UCSD-AML1 (cell line): ENCODE measurements at regions not wholly inside any gene's neighbourhood (a gene's known extent, or its start where the extent isn't known, plus 50 kb on each side); places are given as distances from the start of the nearest gene placed in this dataset.

Source experiments
- DNase-seq: peaks from one replicate; lab custom pipeline; 2025; ENCODE audit not compliant: unreplicated experiment; lab: John Stamatoyannopoulos, UW

DNA sequence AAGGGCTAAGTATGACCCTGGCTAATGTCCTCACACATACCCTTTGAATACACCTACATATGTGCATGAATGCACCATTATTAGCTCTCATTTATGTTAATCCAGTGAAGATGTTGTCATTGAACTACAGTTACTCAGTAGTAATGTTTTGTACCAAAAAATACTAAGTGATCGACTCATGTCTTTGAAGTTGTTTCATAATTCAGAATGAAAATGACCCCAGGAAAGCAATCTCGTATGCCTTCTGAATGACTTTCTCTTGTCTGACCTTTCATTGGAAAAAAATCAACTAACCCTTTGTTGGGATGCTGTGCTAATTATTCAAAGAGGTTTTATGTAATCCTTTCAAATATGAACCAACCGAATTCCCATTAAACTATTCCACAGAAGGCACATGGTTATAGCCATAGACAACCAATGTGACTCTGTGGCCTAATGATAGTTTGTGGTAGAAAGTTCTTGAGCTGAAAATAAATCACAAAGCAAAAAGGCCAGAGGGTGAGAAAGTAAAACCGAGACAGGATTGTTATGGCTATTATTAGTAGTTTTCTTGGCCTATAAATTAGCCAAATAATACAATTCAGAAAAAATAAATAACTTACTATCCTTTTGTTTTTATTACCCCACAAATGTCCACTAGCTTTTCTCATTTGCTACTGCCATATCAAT, 86.8 kb upstream of the STARD13 start:
- no peak for DNase-seq

GRCh38 chr13:33373624-33374023, 88.1 kb upstream of the STARD13 start:
- no peak for DNase-seq

- no peak for DNase-seq
These were observed 89.9 kb upstream of the STARD13 start for GRCh38 chr13:33375421-33375820.

DNA sequence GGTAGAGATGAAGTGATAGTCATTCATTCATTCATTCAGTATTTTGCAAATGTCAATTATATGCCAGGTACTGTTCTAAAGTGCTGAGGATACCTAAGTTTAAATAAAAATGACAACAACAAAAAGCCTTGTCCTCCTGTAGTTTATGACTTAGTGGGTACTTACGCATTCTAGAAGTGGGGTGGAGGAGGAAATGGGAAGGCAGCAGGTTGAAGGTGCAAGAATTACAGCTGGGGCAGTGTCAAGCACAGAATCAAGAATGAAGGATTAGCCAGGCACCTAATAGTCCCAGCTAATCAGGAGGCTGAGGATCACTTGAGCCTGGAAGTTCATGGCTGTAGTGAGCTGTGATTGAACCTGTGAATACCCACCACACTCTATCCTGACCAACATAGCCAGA, 90.7 kb upstream of the STARD13 start:
- DNase-seq: no peak

- DNase-seq: no peak
These were observed 91.9 kb upstream of the STARD13 start for GRCh38 chr13:33377411-33377810.

DNA sequence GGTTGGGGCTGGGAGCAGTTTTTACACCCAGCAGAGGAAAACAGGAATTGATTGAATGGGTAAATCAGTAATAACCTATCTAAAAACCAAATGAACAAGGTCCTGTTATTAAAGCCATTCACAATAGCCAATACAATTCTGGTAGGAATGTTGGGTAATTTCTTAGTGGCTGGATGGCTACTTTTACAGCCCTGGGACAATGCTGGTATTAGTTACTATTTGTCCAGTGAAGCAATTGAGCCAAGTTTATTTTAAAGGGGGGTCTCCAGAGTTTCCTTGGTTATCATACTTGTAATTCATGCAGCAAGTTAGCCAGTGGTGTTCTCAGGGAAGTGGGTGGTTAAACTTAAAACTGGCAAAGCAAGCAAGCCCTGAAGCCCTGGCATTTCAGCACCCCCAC, 92.3 kb upstream of the STARD13 start:
- no peak for DNase-seq

DNA sequence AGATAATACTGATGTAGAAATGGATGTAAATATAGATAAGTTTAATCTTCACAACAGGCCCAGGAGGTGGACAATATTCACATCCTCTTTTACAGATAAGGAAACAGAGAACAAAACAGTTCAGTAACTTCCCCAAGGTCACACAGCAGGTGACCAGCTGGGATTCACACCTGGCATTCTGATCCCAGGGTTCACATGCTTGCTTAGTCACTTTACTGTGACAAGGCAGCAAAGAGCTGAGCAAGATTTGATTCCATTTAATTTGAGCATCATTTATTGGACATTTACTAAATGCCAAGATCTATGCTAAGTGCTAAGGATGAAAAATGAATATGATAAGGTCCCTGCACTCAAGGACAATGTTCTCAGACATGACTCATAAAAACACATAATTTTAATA, 94.1 kb upstream of the STARD13 start:
- DNase-seq: no peak

- DNase-seq: no peak
These were observed 95.0 kb upstream of the STARD13 start for GRCh38 chr13:33380487-33381079.

DNA sequence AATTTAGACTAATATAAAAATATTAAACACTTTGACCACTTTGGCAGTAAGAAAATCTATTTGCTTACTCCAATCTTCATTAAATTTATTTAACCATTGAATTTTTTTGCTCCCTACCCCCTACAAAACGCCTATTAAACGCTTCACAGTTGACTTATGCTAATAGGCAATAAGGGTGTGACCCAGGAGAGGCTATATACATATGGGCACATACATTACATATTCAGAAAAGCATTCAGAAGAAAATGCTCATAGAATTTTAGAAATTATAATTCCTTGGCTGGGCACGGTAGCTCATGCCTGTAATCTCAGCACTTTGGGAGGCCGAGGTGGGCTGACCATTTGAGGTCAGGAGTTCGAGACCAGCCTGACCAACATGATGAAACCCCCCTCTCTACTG, 95.6 kb upstream of the STARD13 start:
- DNase-seq: no peak

GRCh38 chr13:33381906-33382305, 96.4 kb upstream of the STARD13 start:
- no peak for DNase-seq

GRCh38 chr13:33383724-33384577, 98.4 kb upstream of the STARD13 start:
- DNase-seq: no peak

DNA sequence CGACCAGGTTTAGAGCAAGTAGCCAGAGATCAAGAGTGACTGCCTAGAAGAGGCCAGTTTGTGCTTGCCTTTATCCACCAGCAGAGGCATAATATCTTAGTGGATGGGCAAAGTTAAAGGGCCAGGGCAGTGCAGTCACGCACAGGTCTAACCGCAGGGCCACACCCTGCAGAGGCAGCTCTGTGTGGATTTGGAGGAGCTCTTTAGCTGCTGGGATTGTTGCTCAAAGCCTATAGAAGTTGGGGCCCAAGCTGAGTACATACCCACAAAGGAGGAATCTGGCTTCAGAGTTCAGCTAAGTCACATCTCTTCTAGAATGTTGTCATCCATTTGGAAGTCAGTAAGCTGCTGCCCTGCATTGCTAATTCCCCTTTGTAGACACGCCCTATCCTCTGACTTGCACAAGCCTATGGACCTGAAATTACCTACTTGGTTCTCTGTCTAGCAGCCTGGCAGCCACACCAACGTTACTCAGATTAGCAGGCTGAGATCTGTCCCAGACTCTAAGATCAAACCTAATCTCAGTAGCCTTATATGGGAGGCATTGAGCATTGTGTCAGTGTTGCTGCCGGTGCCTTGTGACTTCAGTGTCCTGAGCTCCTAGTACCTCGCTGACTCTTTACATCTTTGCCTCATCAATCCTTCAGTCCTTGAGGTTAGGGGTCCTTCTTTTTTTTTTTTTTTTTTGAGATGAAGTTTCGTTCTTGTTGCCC, 102.9 kb upstream of the STARD13 start:
- no peak for DNase-seq

DNA sequence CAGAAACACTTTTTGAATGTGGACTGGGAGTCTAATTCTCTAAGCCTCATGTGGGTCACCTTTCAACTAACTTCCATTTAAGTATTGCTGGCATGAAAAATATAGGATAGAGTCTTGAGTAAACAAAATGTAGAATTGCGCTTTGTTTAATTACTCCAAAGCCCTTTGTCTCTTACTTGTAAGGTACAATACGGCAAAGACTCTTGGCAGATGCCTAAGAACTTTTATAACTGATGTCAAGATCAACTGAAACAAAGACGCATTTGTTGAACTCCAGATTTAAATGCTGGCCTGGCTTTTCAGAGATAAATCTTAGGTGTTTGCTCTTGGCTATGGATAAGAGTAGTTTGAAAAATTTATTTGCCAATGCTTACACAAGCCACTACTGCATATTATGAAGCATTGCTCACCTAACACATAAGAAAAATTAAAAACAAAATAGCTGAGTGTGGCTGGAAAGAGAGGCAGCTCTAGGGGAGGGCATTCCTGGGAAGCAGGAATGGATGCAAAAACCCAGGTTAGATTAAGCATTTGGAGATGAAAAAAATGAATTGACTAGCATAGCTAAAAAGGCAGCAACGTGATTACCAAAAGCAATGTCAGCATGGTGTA, 107.3 kb upstream of the STARD13 start:
- DNase-seq: no peak

GRCh38 chr13:33394294-33394932, 108.9 kb upstream of the STARD13 start:
- no peak for DNase-seq

- no peak for DNase-seq
These were observed 115.7 kb upstream of the STARD13 start for GRCh38 chr13:33401238-33401637.

- no peak for DNase-seq
These were observed 117.4 kb upstream of the STARD13 start for GRCh38 chr13:33402975-33403374.

DNA sequence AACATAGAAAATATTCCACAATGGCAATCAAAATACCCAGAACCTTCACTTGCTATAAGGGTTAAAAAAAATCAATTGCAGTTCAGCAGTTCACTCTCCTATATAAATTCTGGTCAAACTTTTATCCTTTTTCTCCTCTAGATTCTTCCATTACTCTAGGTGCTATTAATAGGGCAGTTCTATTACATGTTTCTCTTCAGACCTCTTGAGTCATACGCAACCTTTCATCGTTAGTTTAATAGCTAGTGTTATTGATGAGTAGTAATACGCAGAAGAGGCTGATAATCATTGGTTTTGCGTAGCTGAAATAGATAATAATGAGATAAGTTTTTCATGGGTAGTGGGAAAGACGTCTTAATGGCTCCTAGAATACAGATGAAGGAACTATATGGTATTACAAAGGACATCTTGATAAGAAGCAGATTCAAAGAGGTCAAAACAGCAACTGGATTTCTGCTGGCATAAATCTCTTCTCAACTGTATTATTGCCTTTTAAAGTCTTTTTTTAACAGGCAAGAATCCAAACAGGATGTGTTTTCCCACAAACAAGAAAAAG, 118.3 kb upstream of the STARD13 start:
- DNase-seq: no peak

- no peak for DNase-seq
These were observed 119.8 kb upstream of the STARD13 start for GRCh38 chr13:33405371-33405770.

DNA sequence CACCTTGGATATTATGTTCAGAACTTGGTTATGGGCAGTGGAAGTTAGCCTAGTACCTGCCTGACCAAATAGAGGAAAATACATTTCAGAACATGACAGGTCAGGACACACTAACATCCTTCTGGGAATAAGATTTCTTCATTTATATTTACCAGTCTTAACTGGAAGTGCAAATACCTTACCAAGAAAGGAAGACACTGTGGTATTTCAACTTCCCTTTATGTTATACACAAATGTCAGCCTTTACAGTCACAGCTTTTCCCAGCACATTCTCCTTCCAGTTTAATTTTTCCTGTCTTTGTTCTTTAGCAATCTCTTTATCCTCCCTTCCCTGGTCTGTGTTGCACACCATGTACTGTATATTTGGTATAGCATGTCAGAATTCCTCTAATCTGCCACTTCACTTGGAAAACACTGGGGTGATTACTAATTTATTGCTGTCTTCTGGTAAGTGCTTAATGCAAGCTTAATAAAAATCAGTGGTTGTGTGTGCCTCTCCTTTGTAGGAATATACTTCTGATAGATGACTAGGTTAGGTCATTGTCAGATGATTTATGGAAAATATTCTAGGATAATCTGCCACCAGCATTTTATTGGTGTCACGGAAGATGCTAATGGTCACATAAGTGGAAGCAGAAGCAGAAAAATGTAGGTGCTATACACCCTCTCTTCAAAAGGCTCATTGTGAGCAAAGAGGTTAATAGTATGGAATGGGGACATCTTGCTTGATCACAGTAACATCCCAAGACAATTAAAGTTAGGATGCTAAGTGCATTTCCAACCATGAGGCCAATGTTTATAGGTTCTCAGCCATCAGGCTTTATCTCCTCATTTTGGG, 124.3 kb upstream of the STARD13 start:
- DNase-seq: no peak
